Neural progenitor cell (in vitro differentiated cells): ENCODE measurements at regions not wholly inside any gene's neighbourhood (a gene's known extent, or its start where the extent isn't known, plus 50 kb on each side); places are given as distances from the start of the nearest gene placed in this dataset.

Experiments
- DNase-seq: peaks from one replicate; pipeline ENCODE4 v3.0.0-alpha.2; 2016; ENCODE audit warnings: low spot score
- H2AFZ ChIP-seq: fragments of 200-600 bp; sonication (generic); replicated peaks from 2 replicates; pipeline ENCODE4 v1.6.1; 2016; ENCODE audit warnings: antibody characterized with exemption
- H3F3A ChIP-seq: fragments of 200-600 bp; sonication (generic); 2 replicates; pipeline ENCODE4 v1.6.1; 2016; ENCODE audit warnings: antibody characterized with exemption, low read depth
- H3K27ac ChIP-seq: fragments of 200-600 bp; sonication (generic); 2 replicates; pipeline ENCODE4 v1.5.1; 2016; ENCODE audit warnings: mild to moderate bottlenecking
- H3K27me3 ChIP-seq: fragments of 200-600 bp; sonication (generic); 2 replicates; pipeline ENCODE4 v1.6.1; 2016; ENCODE audit warnings: mild to moderate bottlenecking, moderate library complexity
- H3K36me3 ChIP-seq: fragments of 200-600 bp; sonication (generic); 2 replicates; pipeline ENCODE4 v1.5.1; 2016
- H3K4me1 ChIP-seq: fragments of 200-600 bp; sonication (generic); 2 replicates; pipeline ENCODE4 v1.6.1; 2016; ENCODE audit warnings: mixed run types
- H3K4me2 ChIP-seq: fragments of 200-600 bp; sonication (generic); 2 replicates; pipeline ENCODE4 v1.6.1; 2016
- H3K4me3 ChIP-seq: fragments of 200-600 bp; sonication (generic); 2 replicates; pipeline ENCODE4 v1.5.1; 2016
- H3K79me2 ChIP-seq: fragments of 200-600 bp; sonication (generic); 2 replicates; pipeline ENCODE4 v1.6.1; 2016; ENCODE audit warnings: low read depth
- H3K9ac ChIP-seq: fragments of 200-600 bp; sonication (generic); 2 replicates; pipeline ENCODE4 v1.6.1; 2016
- H3K9me3 ChIP-seq: fragments of 200-600 bp; sonication (generic); 2 replicates; pipeline ENCODE4 v1.5.1; 2016; ENCODE audit warnings: low read depth
- H4K20me1 ChIP-seq: fragments of 200-600 bp; sonication (generic); 2 replicates; pipeline ENCODE4 v1.6.1; 2016; ENCODE audit warnings: low read depth
- H3K27ac Mint-ChIP-seq: 3 replicates; pipeline ENCODE4 v1.8.0; 2021; ENCODE audit warnings: mixed read lengths
- H3K27me3 Mint-ChIP-seq: 2 replicates; pipeline ENCODE4 v1.8.0; 2022; ENCODE audit warnings: low read depth, mild to moderate bottlenecking, inconsistent platforms, moderate library complexity, mixed read lengths; ENCODE audit not compliant: insufficient read depth
- H3K36me3 Mint-ChIP-seq: 3 replicates; pipeline ENCODE4 v1.8.0; 2021; ENCODE audit warnings: mixed read lengths
- H3K4me1 Mint-ChIP-seq: 3 replicates; pipeline ENCODE4 v1.8.0; 2021; ENCODE audit warnings: mixed read lengths
- H3K4me3 Mint-ChIP-seq: 3 replicates; pipeline ENCODE4 v1.8.0; 2021; ENCODE audit warnings: mild to moderate bottlenecking, moderate library complexity, mixed read lengths
- H3K9me3 Mint-ChIP-seq: 3 replicates; pipeline ENCODE4 v1.8.0; 2020; ENCODE audit warnings: mixed read lengths
- EZH2 ChIP-seq: fragments of 200-600 bp; sonication (generic); IDR thresholded peaks from 2 replicates; pipeline ENCODE4 v1.6.1; 2017; ENCODE audit warnings: antibody characterized with exemption, mild to moderate bottlenecking, moderate library complexity
- EZH2phosphoT487 ChIP-seq: fragments of 200-600 bp; sonication (generic); IDR thresholded peaks from 2 replicates; pipeline ENCODE4 v1.6.1; 2017; ENCODE audit warnings: antibody characterized with exemption
- TF ChIP-seq, protein P1 (sequence below): fragments of 200-600 bp; sonication (generic); IDR thresholded peaks from 2 replicates; pipeline ENCODE4 v1.5.1; 2017; ENCODE audit warnings: antibody characterized with exemption, mild to moderate bottlenecking

DNA sequence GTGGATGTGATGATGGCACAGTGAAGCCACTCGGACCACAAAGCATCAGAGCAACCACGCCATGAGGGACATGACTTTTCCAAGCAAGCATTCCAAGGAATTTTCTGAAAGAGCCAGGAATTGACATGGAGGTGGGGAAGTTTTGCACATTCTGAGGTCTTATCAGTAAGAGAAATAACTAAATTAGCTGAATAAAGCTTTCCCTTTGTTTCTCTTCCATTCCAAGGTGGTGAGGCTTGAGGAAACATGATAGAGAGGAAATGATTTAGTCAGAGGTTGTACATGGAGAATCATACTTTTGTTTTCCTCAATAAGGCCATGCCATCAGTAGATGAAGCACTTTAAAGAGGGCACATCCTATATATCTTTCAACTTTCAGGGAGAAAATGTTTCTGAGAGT lies 115.7 kb upstream of the MMADHC start:
- H3K36me3 Mint-ChIP-seq = no peaks in the 10 kb centered on the region
- H3K4me3 ChIP-seq = no peak overlapping the region
- no peaks in the 10 kb centered on the region for H4K20me1 ChIP-seq
- H3K9ac ChIP-seq = no peak overlapping the region
- H3K9me3 Mint-ChIP-seq = peaks cover 11% of the 10 kb centered on the region
- no peak overlapping the region for H3K27ac Mint-ChIP-seq
- no peak overlapping the region for H3K4me3 Mint-ChIP-seq
- no peak overlapping the region for H3K4me2 ChIP-seq
- H3K36me3 ChIP-seq = no peaks in the 10 kb centered on the region
- no peak overlapping the region for H2AFZ ChIP-seq
- TF ChIP-seq, protein P1, sequence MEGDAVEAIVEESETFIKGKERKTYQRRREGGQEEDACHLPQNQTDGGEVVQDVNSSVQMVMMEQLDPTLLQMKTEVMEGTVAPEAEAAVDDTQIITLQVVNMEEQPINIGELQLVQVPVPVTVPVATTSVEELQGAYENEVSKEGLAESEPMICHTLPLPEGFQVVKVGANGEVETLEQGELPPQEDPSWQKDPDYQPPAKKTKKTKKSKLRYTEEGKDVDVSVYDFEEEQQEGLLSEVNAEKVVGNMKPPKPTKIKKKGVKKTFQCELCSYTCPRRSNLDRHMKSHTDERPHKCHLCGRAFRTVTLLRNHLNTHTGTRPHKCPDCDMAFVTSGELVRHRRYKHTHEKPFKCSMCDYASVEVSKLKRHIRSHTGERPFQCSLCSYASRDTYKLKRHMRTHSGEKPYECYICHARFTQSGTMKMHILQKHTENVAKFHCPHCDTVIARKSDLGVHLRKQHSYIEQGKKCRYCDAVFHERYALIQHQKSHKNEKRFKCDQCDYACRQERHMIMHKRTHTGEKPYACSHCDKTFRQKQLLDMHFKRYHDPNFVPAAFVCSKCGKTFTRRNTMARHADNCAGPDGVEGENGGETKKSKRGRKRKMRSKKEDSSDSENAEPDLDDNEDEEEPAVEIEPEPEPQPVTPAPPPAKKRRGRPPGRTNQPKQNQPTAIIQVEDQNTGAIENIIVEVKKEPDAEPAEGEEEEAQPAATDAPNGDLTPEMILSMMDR = no peak
- H3K27me3 ChIP-seq = no peaks in the 10 kb centered on the region
- H3F3A ChIP-seq = no peaks in the 10 kb centered on the region
- peaks cover 3% of the 10 kb centered on the region for H3K9me3 ChIP-seq
- H3K79me2 ChIP-seq = no peaks in the 10 kb centered on the region
- no peaks in the 10 kb centered on the region for H3K4me1 Mint-ChIP-seq
- H3K27ac ChIP-seq = no peak overlapping the region
- H3K27me3 Mint-ChIP-seq = no peaks in the 10 kb centered on the region
- DNase-seq = no peak
- no peaks in the 10 kb centered on the region for H3K4me1 ChIP-seq

DNA sequence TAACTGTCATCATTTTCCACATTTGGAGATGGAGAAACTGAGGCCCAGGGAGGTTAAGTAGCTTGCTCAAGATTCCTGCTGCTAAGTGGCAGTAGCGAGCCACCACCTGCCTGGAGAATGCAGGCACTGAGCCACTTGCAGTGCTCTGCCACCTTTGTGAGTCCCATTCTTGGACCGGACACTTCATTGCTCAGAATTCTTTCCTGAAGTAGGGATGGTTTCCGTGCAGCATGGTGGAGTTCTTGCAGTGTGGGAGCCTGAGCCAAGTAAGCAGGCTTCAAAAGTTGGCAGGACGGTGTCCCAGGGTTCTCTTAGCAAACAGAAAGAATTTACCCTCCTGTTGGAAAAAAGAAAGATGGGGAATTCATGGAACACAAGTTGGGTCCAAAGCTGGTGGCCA lies 115.0 kb upstream of the MMADHC start:
- H3K9me3 Mint-ChIP-seq = peaks cover 11% of the 10 kb centered on the region
- Histone ChIP-seq H3K36me3 (no peaks in the 10 kb centered on the region), H3K4me3 (no peak overlapping the region), H3F3A (no peaks in the 10 kb centered on the region), H2AFZ (no peak overlapping the region), H3K9ac (no peak overlapping the region), H3K27ac (no peak overlapping the region), H3K4me1 (no peaks in the 10 kb centered on the region), H3K4me2 (no peak overlapping the region), H3K9me3 (peaks cover 3% of the 10 kb centered on the region), H3K79me2 (no peaks in the 10 kb centered on the region), H3K27me3 (no peaks in the 10 kb centered on the region), H4K20me1 (no peaks in the 10 kb centered on the region)
- no peaks in the 10 kb centered on the region for H3K36me3 Mint-ChIP-seq
- H3K27ac Mint-ChIP-seq = no peak overlapping the region
- H3K27me3 Mint-ChIP-seq = no peaks in the 10 kb centered on the region
- H3K4me3 Mint-ChIP-seq = no peak overlapping the region
- DNase-seq = no peak
- TF ChIP-seq EZH2 = no peak
- TF ChIP-seq, protein P1 = no peak
- no peak for TF ChIP-seq EZH2phosphoT487
- no peaks in the 10 kb centered on the region for H3K4me1 Mint-ChIP-seq

DNA sequence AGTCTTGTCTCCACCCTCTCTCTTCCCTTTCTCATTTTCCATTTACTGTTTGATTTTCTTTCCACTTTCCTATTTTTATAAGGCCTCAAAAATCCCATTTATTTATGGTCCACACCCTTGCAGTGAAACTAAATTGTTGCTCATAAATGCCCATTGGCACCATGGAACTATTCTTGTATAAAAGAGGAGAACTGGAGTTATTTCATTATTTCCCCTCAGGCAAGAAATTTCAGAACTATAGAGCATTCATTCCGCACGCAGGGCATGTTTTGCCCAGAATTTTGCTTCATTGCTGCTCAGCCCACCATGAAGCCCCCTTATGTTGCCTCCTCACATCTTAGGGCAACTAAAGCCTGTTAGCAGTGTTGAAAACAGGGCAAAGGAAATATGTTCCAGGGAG lies 113.7 kb upstream of the MMADHC start:
- Histone ChIP-seq H3F3A (no peaks in the 10 kb centered on the region), H2AFZ (peak overlapping the region; percentile 28), H3K36me3 (no peaks in the 10 kb centered on the region), H3K9me3 (no peaks in the 10 kb centered on the region), H3K4me2 (no peak overlapping the region), H4K20me1 (no peaks in the 10 kb centered on the region), H3K4me3 (no peak overlapping the region), H3K27me3 (no peaks in the 10 kb centered on the region), H3K27ac (no peak overlapping the region), H3K79me2 (no peaks in the 10 kb centered on the region), H3K9ac (no peak overlapping the region), H3K4me1 (no peaks in the 10 kb centered on the region)
- TF ChIP-seq, protein P1 = no peak
- no peak for TF ChIP-seq EZH2
- TF ChIP-seq EZH2phosphoT487 = no peak
- no peak overlapping the region for H3K27ac Mint-ChIP-seq
- H3K27me3 Mint-ChIP-seq = no peaks in the 10 kb centered on the region
- no peaks in the 10 kb centered on the region for H3K4me1 Mint-ChIP-seq
- H3K4me3 Mint-ChIP-seq = no peak overlapping the region
- no peaks in the 10 kb centered on the region for H3K36me3 Mint-ChIP-seq
- no peak for DNase-seq
- H3K9me3 Mint-ChIP-seq = peaks cover 2% of the 10 kb centered on the region

DNA sequence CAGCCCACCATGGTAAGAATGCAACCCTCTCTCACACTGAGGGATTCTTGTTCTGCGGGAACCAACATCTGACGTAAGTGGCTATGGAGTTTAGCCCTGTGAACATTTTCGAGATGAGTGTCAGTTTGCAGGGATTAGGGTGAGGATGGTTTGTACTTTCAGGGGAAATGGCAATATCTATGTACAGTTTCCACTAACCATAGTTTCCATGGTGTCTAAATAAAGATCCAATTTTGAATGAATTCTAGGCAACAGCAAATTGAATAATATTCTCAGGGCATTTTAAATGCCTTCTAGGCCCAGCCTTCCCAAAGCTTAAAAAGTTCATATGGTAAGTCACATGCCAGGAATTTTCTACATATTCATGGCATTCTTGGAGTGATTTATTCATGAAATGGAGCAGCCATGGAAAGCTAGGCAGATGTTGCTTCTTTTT lies 105.4 kb upstream of the MMADHC start:
- no peaks in the 10 kb centered on the region for H3K79me2 ChIP-seq
- H3K9me3 ChIP-seq = no peaks in the 10 kb centered on the region
- H3K4me1 Mint-ChIP-seq = no peaks in the 10 kb centered on the region
- no peak overlapping the region for H3K4me2 ChIP-seq
- H3K4me3 Mint-ChIP-seq = no peak overlapping the region
- no peaks in the 10 kb centered on the region for H3K36me3 ChIP-seq
- H2AFZ ChIP-seq = no peak overlapping the region
- H4K20me1 ChIP-seq = no peaks in the 10 kb centered on the region
- H3F3A ChIP-seq = no peaks in the 10 kb centered on the region
- H3K27me3 Mint-ChIP-seq = no peaks in the 10 kb centered on the region
- H3K27ac Mint-ChIP-seq = no peak overlapping the region
- no peak overlapping the region for H3K9ac ChIP-seq
- H3K36me3 Mint-ChIP-seq = peaks cover 3% of the 10 kb centered on the region
- TF ChIP-seq EZH2 = no peak
- no peak for TF ChIP-seq EZH2phosphoT487
- TF ChIP-seq, protein P1 = no peak
- no peak overlapping the region for H3K27ac ChIP-seq
- no peak for DNase-seq
- H3K27me3 ChIP-seq = no peaks in the 10 kb centered on the region
- H3K4me3 ChIP-seq = no peak overlapping the region
- H3K9me3 Mint-ChIP-seq = no peaks in the 10 kb centered on the region
- no peaks in the 10 kb centered on the region for H3K4me1 ChIP-seq
